22Rv1 (cell line): ENCODE measurements at regions not wholly inside any gene's neighbourhood (a gene's known extent, or its start where the extent isn't known, plus 50 kb on each side); places are given as distances from the start of the nearest gene placed in this dataset.
"Not testable (repeated sequence)": the region's sequence is repeated elsewhere in the genome, so short reads cannot be mapped to it uniquely, and the experiment has no call there.

Experiments used
- H3K27ac ChIP-seq: fragments of 450-650 bp; 2 replicates; pipeline ENCODE4 v1.5.1; 2017
- CTCF ChIP-seq: fragments of 450-650 bp; IDR thresholded peaks from 2 replicates; pipeline ENCODE4 v1.5.1; 2017; ENCODE audit warnings: mild to moderate bottlenecking
- ZFX ChIP-seq: fragments of 450-650 bp; IDR thresholded peaks from 2 replicates; pipeline ENCODE4 v1.6.1; 2017; ENCODE audit warnings: antibody characterized with exemption, borderline replicate concordance

DNA sequence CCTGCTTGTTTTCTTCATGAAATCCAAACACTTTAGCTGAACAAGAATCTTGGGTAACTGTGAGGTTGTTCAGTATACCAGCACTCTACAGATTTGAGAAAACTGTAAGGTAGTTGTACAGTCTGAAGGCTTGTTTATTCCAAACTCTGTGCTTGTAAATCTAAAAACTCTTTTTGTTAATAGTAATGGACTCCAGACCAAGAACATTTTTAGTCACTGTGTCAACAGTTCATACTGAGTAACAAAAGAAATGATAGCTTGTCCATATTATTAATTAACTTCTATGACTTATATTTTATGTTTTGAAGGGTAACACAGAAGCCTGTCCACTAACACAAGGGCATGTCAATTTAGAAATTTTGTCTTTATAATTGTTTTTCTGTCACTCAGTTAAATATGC, 72.2 kb upstream of the KYNU start:
- TF ChIP-seq CTCF (no peak), ZFX (no peak)
- H3K27ac ChIP-seq, result no peak overlapping the region

DNA sequence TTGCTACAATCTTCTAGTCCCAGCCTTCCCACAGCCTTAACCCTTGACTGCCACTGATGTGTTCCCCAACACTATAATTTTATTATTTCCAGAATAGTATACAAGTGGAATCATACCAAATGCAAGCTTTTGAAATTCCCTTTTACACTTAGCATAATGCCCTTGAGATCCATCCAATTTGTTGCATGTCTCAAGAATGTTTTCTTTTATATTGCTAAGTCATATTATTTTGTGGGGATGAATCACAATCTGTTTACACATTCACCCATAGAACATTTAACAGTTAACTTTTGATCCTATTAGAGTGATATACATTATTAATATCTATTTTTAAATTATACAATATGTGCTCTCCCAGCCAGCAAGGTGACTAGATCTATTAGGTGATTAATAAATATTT, 74.3 kb upstream of the KYNU start:
- TF ChIP-seq CTCF (no peak), ZFX (no peak)
- no peak overlapping the region for H3K27ac ChIP-seq

DNA sequence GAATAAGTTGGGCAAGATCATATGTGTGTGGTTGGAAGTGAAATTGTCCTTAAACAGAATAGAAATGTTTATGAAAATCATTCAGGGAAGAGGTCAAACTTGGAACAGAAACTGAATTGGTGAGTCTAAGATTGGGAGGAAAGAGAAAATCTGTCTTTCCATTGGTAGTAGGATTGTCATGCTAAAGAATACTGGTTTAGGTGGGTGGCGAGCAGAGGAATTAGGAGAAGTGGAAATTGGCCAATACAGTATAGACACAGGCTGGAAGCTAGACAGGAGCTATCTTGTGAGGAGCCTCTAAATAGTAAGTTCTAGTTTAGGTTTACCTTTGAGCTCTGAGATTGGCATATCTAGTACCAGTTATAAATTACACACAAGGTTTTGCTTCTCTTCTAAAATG, 80.9 kb upstream of the KYNU start:
- no peak for TF ChIP-seq ZFX
- no peak for TF ChIP-seq CTCF

GRCh38 chr2:142796161-142796560, 81.3 kb upstream of the KYNU start:
- TF ChIP-seq CTCF (no peak), ZFX (no peak)
- no peak overlapping the region for H3K27ac ChIP-seq

More for the DNA sequence above, 80.9 kb upstream of the KYNU start:
- no peak overlapping the region for H3K27ac ChIP-seq

GRCh38 chr2:142794850-142795249, 82.6 kb upstream of the KYNU start:
- TF ChIP-seq CTCF, result no peak
- no peak for TF ChIP-seq ZFX
- no peak overlapping the region for H3K27ac ChIP-seq

DNA sequence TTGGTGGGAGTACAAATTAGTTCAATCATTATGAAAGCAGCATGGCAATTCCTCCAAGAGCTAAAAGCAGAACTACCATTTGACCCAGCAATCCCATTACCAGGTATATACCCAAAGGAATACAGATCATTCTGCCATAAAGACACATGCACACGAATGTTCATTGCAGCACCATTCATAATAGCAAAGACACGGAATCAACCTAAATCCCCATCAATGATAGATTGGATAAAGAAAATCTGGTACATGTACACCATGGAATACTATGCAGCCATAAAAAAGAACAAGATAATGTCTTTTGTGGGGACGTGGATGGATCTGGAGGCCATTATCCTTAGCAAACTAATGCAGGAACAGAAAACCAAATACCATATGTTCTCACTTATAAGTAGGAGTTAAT, 85.1 kb upstream of the KYNU start:
- H3K27ac ChIP-seq, result not testable (repeated sequence)

GRCh38 chr2:142791335-142791734, 86.1 kb upstream of the KYNU start:
- H3K27ac ChIP-seq, result no peak overlapping the region
- TF ChIP-seq ZFX, result no peak
- TF ChIP-seq CTCF, result no peak

- no peak overlapping the region for H3K27ac ChIP-seq
- no peak for TF ChIP-seq CTCF
- TF ChIP-seq ZFX, result no peak
Measured at GRCh38 chr2:142786918-142787702, 90.4 kb upstream of the KYNU start.
